ENCODE measurements at regions not wholly inside any gene's neighbourhood (a gene's known extent, or its start where the extent isn't known, plus 50 kb on each side); places are given as distances from the start of the nearest gene placed in this dataset.

DNA sequence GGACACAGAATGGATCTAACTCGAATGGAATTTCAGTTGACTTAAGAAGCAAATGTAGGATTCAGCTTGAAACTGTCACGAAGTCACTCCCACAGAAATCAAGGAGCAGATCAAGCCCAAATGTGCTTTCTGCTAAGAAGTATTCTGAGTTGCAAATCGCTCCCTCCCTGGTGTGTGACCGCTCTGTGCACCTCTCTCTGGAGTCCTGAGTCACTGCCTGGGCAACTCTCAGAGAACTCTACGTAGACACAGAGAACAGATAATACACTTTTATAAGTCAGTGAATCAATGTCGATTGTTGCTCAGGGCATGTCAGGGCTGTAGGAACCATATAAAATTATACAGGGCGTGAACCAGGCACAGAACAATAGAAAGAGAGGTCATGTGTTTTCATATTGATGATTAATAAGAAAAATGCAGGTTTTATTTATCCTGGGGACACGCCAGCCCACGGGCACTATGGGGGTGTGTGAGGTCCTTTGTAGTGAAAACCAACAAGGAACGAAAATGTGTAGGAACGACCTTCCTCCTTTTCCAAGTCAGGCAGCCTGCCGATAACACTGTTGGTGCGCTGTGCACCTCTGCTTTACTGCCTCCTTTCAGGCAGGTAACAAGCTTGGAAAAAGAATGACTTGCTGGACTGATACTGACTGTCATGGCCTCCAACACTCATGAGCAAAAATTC, 248.1 kb upstream of the FOXQ1 start:
- Histone ChIP-seq H3K27ac (ENCODE audit: low read depth in 2 of 2, low read length in 1 of 2) (no peak overlapping the region), H4K20me1 (ENCODE audit: insufficient read depth) (no peaks in the 10 kb centered on the region), H3K9me2 (no peaks in the 10 kb centered on the region), H3K4me1 (ENCODE audit: control insufficient read depth in 1 of 2, insufficient read depth in 2 of 2, low read depth in 1 of 2, low read length in 1 of 2) (no peaks in the 10 kb centered on the region), H3K4me2 (no peak overlapping the region), H3K9me3 (no peaks in the 10 kb centered on the region), H3K27me3 (ENCODE audit: insufficient read depth) (peaks cover 9% of the 10 kb centered on the region), H3F3A (replicated peaks; ENCODE audit: insufficient read depth) (no peaks in the 10 kb centered on the region), H3K4me3 (ENCODE audit: low read depth in 2 of 2, low read length in 1 of 2) (no peak overlapping the region), H2AFZ (ENCODE audit: low read depth) (no peak overlapping the region), H3K9ac (no peak overlapping the region), H3K79me2 (ENCODE audit: insufficient read depth) (no peaks in the 10 kb centered on the region), H3K36me3 (replicated peaks in 1 of 2; ENCODE audit: control insufficient read depth in 1 of 2, insufficient read depth in 2 of 2, low read length in 1 of 2) (no peaks in the 10 kb centered on the region)
- DNase-seq: no peak
- 11% methylated on average over 13 of the region's 13 CpGs for WGBS (ENCODE audit: low lambda C conversion rate)
- ChIA-PET POLR2A (no interaction called here), CTCF (no interaction called here)
- TF ChIP-seq MEF2A (IDR thresholded peaks at IDR 0.05; ENCODE audit: borderline replicate concordance, low read depth): no peak
- no peak for TF ChIP-seq CHD2 (IDR thresholded peaks at IDR 0.05; ENCODE audit: low read length, partially characterized antibody)
- no peak for TF ChIP-seq TAF1 (IDR thresholded peaks at IDR 0.05; ENCODE audit: borderline replicate concordance, low read depth, low read length)
- no peak for TF ChIP-seq CTCF (IDR thresholded peaks at IDR 0.05)
- no peak for TF ChIP-seq FOSL2 (IDR thresholded peaks at IDR 0.05; ENCODE audit: borderline replicate concordance, low read depth)
- TF ChIP-seq YY1 (IDR thresholded peaks at IDR 0.05; ENCODE audit: low read depth): no peak
- TF ChIP-seq FOXM1 (IDR thresholded peaks at IDR 0.05; ENCODE audit: low read depth): no peak
- no peak for TF ChIP-seq RAD21 (IDR thresholded peaks at IDR 0.05; ENCODE audit: low read length)
- TF ChIP-seq MXI1 (IDR thresholded peaks at IDR 0.05; ENCODE audit: low read depth, low read length): no peak
- no peak for TF ChIP-seq RFX5 (IDR thresholded peaks at IDR 0.05; ENCODE audit: low read length)
- no peak for TF ChIP-seq GATA2 (CRISPR knock-in tag; IDR thresholded peaks at IDR 0.05)
- no peak for TF ChIP-seq RCOR1 (IDR thresholded peaks at IDR 0.05; ENCODE audit: low read length)
- no peak for TF ChIP-seq RXRA (IDR thresholded peaks at IDR 0.05; ENCODE audit: borderline replicate concordance, low read depth)
- TF ChIP-seq USF2 (IDR thresholded peaks at IDR 0.05; ENCODE audit: borderline replicate concordance, low read depth, low read length): no peak
- no peak for TF ChIP-seq JUND (IDR thresholded peaks at IDR 0.05)
- TF ChIP-seq POLR2AphosphoS5 (IDR thresholded peaks at IDR 0.05; ENCODE audit: low read depth, low read length): no peak

Data from SK-N-SH (cell line).